ENCODE measurements at regions not wholly inside any gene's neighbourhood (a gene's known extent, or its start where the extent isn't known, plus 50 kb on each side); places are given as distances from the start of the nearest gene placed in this dataset.

DNA sequence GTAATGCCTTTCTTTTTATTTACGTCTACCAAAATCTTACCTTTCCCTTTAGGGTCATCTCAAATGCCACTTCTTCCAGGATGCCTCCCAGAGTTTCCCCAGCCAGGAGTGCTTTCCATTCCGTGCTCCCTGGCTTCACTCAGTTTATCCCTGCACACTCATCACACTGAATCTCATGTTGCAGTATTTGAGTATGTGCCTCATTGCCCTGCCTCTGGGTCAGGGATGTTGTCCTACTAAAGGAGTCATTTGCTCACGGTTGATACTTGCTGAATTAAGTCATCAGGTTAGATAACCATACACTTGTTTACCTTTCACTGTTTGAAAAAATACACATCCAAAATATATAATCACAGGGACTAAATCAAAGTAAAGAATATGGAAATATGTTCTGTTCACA, 356.2 kb upstream of the GATB start:
- Histone ChIP-seq H3K27ac (ENCODE audit: low read depth, low read length) (no peak overlapping the region), H2AFZ (ENCODE audit: low read length, unreplicated experiment) (no peak overlapping the region), H3K79me2 (ENCODE audit: control insufficient read depth, insufficient read depth, low read length, unreplicated experiment) (no peaks in the 10 kb centered on the region), H3K36me3 (ENCODE audit: insufficient read depth, low read length) (no peaks in the 10 kb centered on the region), H3K4me1 (ENCODE audit: control insufficient read depth, insufficient read depth, low read length, unreplicated experiment) (no peaks in the 10 kb centered on the region), H3K4me3 (ENCODE audit: low read depth, low read length) (no peak overlapping the region), H3K27me3 (ENCODE audit: insufficient read depth, low read length) (peaks cover 56% of the 10 kb centered on the region)

DNA sequence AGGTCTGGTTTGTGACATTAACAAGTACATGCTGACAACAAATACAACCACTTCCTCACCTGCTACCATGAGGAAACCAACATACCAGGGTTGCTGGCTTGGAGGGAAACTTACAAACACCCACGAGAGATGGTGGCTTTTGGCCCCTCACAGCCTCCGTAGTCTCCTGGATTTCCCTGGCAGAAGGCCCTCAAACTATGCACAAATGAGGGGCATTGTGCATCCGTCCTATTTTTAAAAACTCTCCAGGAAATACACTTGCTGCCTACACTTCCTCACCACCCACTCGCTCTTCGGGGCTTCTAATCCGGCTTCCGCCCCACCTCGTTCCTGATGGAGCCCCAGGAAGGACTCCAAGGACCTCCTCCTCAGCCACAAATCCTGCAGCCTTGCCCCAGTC, 355.0 kb upstream of the GATB start:
- no peaks in the 10 kb centered on the region for H3K79me2 ChIP-seq (ENCODE audit: control insufficient read depth, insufficient read depth, low read length, unreplicated experiment)
- no peaks in the 10 kb centered on the region for H3K36me3 ChIP-seq (ENCODE audit: insufficient read depth, low read length)
- H2AFZ ChIP-seq (ENCODE audit: low read length, unreplicated experiment): no peak overlapping the region
- H3K4me3 ChIP-seq (ENCODE audit: low read depth, low read length): no peak overlapping the region
- H3K27ac ChIP-seq (ENCODE audit: low read depth, low read length): no peak overlapping the region
- H3K4me1 ChIP-seq (ENCODE audit: control insufficient read depth, insufficient read depth, low read length, unreplicated experiment): no peaks in the 10 kb centered on the region
- H3K27me3 ChIP-seq (ENCODE audit: insufficient read depth, low read length): peaks cover 46% of the 10 kb centered on the region

DNA sequence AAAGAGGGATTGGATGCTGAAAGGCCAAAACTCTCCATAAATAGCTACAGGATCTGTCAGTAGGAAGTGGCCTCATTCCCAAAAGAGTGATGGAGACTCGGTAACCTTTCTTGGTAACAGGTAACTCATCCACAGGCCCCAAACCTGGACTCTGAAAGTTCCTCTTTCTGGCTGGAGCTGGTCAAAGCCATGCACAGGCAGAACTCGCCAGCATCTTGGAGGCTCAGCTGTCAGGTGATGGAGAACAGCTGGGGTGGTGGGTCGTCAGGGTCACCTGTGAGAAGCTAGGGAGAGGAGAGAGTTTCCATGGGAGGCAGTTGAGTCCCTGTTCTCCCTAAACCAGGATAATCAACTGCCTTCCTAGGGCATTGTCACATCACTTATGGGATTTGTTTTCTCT, 354.3 kb upstream of the GATB start:
- Histone ChIP-seq H3K27me3 (ENCODE audit: insufficient read depth, low read length) (peaks cover 41% of the 10 kb centered on the region), H3K4me3 (ENCODE audit: low read depth, low read length) (no peak overlapping the region), H3K4me1 (ENCODE audit: control insufficient read depth, insufficient read depth, low read length, unreplicated experiment) (no peaks in the 10 kb centered on the region), H3K27ac (ENCODE audit: low read depth, low read length) (no peak overlapping the region), H2AFZ (ENCODE audit: low read length, unreplicated experiment) (no peak overlapping the region), H3K36me3 (ENCODE audit: insufficient read depth, low read length) (no peaks in the 10 kb centered on the region), H3K79me2 (ENCODE audit: control insufficient read depth, insufficient read depth, low read length, unreplicated experiment) (no peaks in the 10 kb centered on the region)

DNA sequence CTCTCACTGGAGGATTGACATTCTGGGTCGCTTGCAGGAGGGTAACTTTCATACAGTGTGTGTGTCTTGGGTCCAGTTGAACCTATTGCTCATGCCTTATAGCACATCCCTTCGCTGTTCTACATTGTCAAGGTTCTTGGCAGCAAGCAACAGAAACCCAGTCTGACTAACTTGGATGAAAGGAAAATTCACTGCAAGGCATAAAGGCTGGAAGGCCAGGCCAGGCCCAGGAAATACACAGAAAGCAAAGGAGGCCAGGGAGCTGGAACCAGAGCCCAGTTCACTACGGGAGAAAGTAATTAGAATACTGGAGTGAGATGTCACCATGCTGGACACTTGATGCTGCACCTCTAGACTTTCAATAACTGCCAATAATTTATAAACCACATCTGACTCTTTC, 353.8 kb upstream of the GATB start:
- Histone ChIP-seq H3K36me3 (ENCODE audit: insufficient read depth, low read length) (no peaks in the 10 kb centered on the region), H3K4me1 (ENCODE audit: control insufficient read depth, insufficient read depth, low read length, unreplicated experiment) (no peaks in the 10 kb centered on the region), H3K27ac (ENCODE audit: low read depth, low read length) (no peak overlapping the region), H3K4me3 (ENCODE audit: low read depth, low read length) (no peak overlapping the region), H3K27me3 (ENCODE audit: insufficient read depth, low read length) (peaks cover 37% of the 10 kb centered on the region), H3K79me2 (ENCODE audit: control insufficient read depth, insufficient read depth, low read length, unreplicated experiment) (no peaks in the 10 kb centered on the region), H2AFZ (ENCODE audit: low read length, unreplicated experiment) (no peak overlapping the region)

DNA sequence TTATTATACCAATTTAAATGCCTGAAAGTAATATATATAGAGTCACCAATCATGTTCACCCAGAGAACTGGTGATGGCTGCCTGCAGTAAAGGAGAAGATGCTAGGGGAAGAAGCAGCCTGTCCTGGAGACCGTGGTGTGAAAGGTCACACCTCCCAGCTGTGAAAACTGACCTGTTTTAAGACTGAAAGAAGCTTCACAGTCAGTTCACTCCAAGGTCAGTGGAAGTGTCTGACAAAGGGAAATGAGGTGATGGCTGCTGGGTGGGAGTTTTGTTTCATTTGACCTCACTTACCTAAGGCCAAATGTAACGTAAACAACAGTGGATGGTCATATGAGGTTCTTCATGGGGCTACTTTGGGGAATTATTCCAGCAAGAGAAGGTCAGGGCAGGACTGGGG, 352.1 kb upstream of the GATB start:
- H3K27ac ChIP-seq (ENCODE audit: low read depth, low read length): no peak overlapping the region
- peaks cover 21% of the 10 kb centered on the region for H3K27me3 ChIP-seq (ENCODE audit: insufficient read depth, low read length)
- H3K4me3 ChIP-seq (ENCODE audit: low read depth, low read length): no peak overlapping the region
- H3K36me3 ChIP-seq (ENCODE audit: insufficient read depth, low read length): no peaks in the 10 kb centered on the region
- no peak overlapping the region for H2AFZ ChIP-seq (ENCODE audit: low read length, unreplicated experiment)
- H3K79me2 ChIP-seq (ENCODE audit: control insufficient read depth, insufficient read depth, low read length, unreplicated experiment): no peaks in the 10 kb centered on the region
- no peaks in the 10 kb centered on the region for H3K4me1 ChIP-seq (ENCODE audit: control insufficient read depth, insufficient read depth, low read length, unreplicated experiment)

DNA sequence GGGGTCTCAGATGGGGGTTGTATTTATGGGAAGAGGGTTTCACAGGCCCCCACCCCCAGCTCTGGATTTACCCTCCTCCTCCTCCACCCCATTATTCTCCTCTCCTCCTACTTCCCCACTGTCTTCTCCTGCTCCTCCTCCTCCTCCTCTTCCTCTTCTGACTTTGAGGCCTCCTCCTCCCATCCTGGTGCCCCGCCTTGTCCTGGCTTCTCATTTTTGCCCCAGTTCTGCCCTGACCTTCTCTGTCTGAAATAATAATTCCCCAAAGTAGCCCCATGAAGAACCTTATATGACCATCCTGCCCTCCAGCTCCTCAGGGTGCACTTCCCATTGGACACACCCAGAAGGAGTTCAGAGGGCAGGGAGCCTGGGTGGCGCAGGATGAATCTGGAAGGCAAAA, 351.4 kb upstream of the GATB start:
- Histone ChIP-seq H3K4me3 (ENCODE audit: low read depth, low read length) (no peak overlapping the region), H3K79me2 (ENCODE audit: control insufficient read depth, insufficient read depth, low read length, unreplicated experiment) (no peaks in the 10 kb centered on the region), H3K27me3 (ENCODE audit: insufficient read depth, low read length) (peaks cover 14% of the 10 kb centered on the region), H3K27ac (ENCODE audit: low read depth, low read length) (no peak overlapping the region), H2AFZ (ENCODE audit: low read length, unreplicated experiment) (no peak overlapping the region), H3K36me3 (ENCODE audit: insufficient read depth, low read length) (no peaks in the 10 kb centered on the region), H3K4me1 (ENCODE audit: control insufficient read depth, insufficient read depth, low read length, unreplicated experiment) (peaks cover 4% of the 10 kb centered on the region)

DNA sequence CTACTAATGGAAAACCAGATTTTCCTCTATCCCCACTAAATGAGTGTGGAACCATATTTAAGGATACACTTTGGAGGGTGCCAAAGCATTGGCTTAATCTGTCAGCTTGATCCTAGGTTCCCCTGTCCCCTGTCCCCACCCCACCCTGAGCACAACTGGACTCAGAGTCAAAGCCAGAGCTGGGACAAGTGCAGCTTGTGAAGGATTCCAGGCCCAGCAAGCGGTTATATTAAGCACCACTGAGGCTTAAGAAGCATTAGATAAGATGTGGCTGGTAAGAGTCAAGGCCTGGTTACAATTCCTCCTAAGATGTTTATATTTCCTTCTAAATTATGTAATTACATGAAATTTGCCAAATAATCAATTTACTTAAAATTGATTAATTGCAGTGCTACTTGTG, 350.0 kb upstream of the GATB start:
- Histone ChIP-seq H3K27ac (ENCODE audit: low read depth, low read length) (no peak overlapping the region), H3K4me1 (ENCODE audit: control insufficient read depth, insufficient read depth, low read length, unreplicated experiment) (peaks cover 16% of the 10 kb centered on the region), H3K36me3 (ENCODE audit: insufficient read depth, low read length) (no peaks in the 10 kb centered on the region), H2AFZ (ENCODE audit: low read length, unreplicated experiment) (no peak overlapping the region), H3K4me3 (ENCODE audit: low read depth, low read length) (no peak overlapping the region), H3K27me3 (ENCODE audit: insufficient read depth, low read length) (peaks cover under 1% of the 10 kb centered on the region; the same call in 1 of the 2 replicates), H3K79me2 (ENCODE audit: control insufficient read depth, insufficient read depth, low read length, unreplicated experiment) (no peaks in the 10 kb centered on the region)

DNA sequence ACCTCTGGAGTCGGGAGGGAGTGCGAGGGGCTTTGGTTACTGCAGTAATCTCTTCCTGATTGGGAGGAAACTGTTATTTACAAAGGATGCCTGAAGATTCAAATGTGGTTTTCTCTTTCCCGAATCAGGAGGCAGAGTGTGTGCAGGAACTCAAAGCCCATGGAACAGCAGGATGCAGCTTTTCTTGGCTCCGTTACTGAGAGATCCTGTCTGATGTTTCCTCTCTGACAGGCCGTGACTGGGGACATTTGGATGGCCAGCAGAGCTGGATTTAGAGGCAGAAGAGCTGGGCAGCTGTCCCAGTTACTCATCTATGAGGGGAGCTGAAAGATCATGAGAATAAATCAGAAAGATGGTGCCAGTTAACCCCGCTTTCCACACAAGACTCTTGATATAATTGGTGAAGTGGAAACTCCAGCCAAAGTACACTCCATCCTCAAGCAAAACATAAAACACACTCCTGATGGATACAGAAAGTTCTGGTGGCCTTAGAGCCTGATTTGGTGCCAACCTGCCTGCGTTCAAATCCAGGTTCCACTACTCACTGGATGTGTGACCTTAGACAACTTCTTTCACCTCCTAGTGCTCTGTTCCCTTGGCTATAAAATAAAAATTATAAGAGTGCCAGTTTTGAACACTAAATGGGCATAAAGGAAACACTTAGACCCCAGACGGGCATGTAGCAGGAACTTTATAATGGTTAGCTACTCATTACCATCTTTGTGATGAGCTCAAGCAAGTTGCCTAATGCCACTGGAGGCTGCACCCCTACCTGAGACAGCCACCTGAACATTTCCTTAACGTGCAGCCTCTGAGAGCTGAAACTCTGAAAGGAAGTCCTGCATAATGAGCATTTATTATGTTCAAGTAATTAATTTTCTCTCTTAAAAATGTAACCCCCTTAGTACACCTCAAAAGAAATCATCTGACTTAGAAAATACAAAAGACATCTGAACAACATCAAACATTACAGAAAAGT, 349.0 kb upstream of the GATB start:
- Histone ChIP-seq H3K27ac (ENCODE audit: low read depth, low read length) (no peak overlapping the region), H3K36me3 (ENCODE audit: insufficient read depth, low read length) (no peaks in the 10 kb centered on the region), H3K79me2 (ENCODE audit: control insufficient read depth, insufficient read depth, low read length, unreplicated experiment) (no peaks in the 10 kb centered on the region), H2AFZ (ENCODE audit: low read length, unreplicated experiment) (no peak overlapping the region), H3K27me3 (ENCODE audit: insufficient read depth, low read length) (no peaks in the 10 kb centered on the region), H3K4me1 (ENCODE audit: control insufficient read depth, insufficient read depth, low read length, unreplicated experiment) (peaks cover 17% of the 10 kb centered on the region), H3K4me3 (ENCODE audit: low read depth, low read length) (no peak overlapping the region)

DNA sequence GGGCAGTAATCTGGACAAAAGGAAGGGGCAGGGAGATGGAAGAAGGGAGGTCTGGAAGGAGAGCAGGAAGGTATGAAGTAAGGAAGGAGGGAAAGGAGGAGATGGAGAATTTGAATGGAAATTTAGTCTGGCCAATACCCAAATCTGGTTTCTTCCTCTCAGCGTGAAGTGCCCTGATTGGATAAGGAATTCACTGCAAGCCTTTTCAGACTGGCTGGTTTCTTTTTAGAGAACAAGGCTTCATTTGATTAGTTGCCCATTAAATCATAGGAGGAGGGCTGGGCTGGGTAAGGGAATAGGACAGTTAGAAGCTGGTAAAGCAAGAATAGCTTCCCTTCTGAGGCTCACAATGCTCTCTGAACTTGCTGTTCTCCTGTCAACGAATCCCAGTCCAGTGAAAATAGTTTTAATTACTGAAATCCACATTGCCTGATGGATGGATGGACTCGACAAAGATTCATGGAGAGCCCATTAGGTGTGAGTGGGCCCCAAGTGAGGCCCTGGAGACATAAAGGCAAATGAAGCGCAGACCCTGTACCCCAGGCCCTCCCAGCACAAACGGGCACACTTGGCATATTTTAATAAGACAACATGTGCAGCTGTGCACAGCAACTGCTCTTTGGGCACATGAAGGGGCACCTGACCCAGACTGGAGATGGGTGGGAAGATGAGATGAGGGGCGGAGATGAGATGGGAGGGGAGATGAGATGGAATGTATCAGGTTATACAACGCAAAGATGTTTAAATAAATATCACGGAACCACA, 347.1 kb upstream of the GATB start:
- no peak overlapping the region for H3K27ac ChIP-seq (ENCODE audit: low read depth, low read length)
- H3K36me3 ChIP-seq (ENCODE audit: insufficient read depth, low read length): no peaks in the 10 kb centered on the region
- no peak overlapping the region for H3K4me3 ChIP-seq (ENCODE audit: low read depth, low read length)
- H3K4me1 ChIP-seq (ENCODE audit: control insufficient read depth, insufficient read depth, low read length, unreplicated experiment): peaks cover 17% of the 10 kb centered on the region
- no peak overlapping the region for H2AFZ ChIP-seq (ENCODE audit: low read length, unreplicated experiment)
- H3K79me2 ChIP-seq (ENCODE audit: control insufficient read depth, insufficient read depth, low read length, unreplicated experiment): no peaks in the 10 kb centered on the region
- no peaks in the 10 kb centered on the region for H3K27me3 ChIP-seq (ENCODE audit: insufficient read depth, low read length)

DNA sequence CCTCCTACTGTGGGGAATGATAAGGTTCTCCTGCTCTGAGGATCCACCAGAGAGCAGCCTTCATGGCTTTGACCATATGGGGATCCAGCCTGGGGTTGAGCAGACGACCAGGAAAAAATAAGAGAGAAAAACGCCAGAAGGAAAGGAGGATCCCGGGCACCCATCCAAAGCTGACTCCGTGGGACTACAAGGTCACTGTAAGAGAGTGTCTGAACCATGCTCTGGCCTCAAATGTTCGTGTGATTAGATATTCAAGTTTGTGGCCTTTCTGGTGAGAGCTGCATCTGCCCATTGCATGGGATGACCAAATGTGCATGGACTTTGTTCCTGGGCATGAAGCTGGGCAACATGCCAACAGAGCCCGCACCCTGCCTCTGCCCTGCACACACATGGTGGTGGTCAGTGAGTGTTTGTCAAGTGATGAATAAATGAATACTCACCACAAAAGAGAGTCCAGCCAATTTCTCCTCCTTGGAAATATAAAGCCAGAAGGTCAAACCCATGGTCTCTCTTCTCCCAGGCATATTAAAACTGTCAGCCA, 346.0 kb upstream of the GATB start:
- Histone ChIP-seq H3K36me3 (ENCODE audit: insufficient read depth, low read length) (no peaks in the 10 kb centered on the region), H3K4me1 (ENCODE audit: control insufficient read depth, insufficient read depth, low read length, unreplicated experiment) (peaks cover 17% of the 10 kb centered on the region), H3K4me3 (ENCODE audit: low read depth, low read length) (peak overlapping the region; percentile 36; the same call in 1 of the 2 replicates), H3K27me3 (ENCODE audit: insufficient read depth, low read length) (no peaks in the 10 kb centered on the region), H3K79me2 (ENCODE audit: control insufficient read depth, insufficient read depth, low read length, unreplicated experiment) (no peaks in the 10 kb centered on the region), H2AFZ (ENCODE audit: low read length, unreplicated experiment) (peak overlapping the region; percentile 70), H3K27ac (ENCODE audit: low read depth, low read length) (peak overlapping the region; percentile 60)
